HG03469 (cell line): ENCODE measurements at regions not wholly inside any gene's neighbourhood (a gene's known extent, or its start where the extent isn't known, plus 50 kb on each side); places are given as distances from the start of the nearest gene placed in this dataset.

Source experiments
- ATAC-seq: cut with Tn5 transposase; IDR thresholded peaks from one replicate; pipeline ENCODE4 v1.9.1; 2021; ENCODE audit warnings: mild to moderate bottlenecking, moderate library complexity, moderate number of reproducible peaks; ENCODE audit not compliant: unreplicated experiment

DNA sequence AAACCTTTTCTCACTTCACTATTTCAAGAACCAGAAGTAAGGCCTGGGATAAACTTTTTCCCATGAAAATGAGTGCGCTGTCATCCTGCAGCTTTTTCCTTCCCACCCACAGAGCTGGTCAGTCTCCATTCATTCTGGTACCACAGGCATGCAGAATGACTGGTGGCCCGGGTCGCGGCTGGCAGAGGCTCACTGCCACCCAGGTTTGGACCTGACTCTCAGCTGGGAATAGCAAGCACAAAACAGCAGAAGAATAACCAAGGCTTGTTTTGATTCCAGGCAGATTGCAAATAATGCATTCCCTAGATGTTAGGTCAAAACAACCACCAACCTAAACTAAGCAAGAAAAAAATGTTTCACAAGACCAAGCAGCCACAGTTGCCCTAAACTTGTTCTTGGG lies 190.5 kb upstream of the NRP1 start:
- ATAC-seq, result no peak

DNA sequence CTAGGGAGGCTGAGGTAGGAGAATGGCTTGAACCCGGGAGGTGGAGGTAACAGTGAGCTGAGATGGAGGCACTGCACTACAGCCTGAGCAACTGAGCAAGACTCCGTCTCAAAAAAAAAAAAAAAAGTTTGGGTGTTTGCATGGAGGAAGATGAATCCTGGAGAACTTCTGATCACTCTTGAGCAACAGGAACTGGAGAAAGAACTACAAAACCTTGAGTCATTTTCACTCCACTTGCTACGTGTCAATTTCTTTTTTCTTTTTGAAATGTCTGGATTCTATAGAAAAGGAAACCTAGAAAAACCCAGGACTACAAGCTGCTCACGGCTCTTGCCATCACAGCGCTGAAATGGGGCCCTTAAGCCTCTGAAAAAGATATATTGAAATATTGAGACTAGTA lies 189.6 kb upstream of the NRP1 start:
- no peak for ATAC-seq

DNA sequence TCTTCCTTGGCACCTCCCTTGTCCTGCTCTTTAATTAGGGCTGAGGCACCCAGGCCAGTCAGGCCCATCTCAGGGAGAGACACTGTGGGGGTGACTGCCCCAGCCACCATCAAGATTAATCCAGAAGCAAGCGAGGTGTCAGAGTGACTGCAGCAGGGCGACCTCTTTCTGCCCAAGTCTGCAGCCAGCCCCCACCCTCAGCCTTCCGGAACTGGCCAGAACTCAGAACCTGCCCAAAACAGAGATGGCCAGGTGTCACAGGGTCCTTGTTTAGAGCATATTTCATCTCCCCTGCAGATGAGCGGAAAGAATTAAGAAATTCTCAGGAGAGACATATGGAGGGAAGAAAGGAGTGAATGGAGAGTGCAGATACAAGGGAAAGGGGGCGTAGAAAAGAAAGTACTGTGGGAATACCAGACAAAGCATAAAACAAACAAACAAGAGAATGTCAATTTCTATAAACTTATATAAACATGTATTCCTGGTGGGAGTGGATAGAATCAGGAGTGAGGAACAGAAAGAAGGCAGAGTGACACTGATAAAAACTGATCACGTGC lies 188.8 kb upstream of the NRP1 start:
- no peak for ATAC-seq

DNA sequence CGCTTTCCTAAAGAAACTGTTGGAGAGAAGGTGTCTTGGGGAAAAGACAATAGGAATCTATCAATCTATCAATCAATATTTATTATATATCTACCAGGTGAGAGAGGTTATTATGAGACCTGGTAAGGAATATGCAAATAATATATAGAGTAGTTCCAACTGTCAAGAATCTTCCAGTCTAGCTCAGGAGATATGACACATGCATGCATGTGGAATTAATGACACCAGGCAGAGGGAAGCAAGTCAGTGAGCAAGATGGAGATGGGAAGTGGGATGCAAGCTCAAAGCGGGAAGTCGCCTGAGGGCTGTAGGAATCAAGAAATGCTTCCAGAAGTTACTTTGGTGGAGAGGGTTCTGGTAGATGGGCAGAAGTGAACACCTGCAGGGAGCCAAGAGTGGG lies 187.4 kb upstream of the NRP1 start:
- no peak for ATAC-seq

DNA sequence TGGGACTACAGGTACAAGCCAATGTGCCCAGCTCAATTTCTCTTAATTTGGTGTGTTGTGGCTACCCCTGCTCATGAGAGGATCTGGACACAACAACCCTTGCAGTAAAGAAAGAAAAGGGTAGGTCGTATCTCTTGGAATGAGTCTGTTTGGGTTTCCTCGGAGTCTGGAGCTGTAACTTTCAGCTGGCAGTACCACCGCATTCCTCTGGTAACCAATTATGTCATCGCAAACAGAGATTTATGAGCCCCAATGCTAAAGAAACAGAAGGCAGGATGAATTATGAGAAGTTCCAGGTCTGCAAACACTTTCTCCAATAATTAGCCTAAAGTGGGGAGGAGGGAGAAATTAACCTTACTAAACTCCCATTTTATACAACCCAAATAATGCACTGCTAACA lies 186.6 kb upstream of the NRP1 start:
- ATAC-seq, result no peak

DNA sequence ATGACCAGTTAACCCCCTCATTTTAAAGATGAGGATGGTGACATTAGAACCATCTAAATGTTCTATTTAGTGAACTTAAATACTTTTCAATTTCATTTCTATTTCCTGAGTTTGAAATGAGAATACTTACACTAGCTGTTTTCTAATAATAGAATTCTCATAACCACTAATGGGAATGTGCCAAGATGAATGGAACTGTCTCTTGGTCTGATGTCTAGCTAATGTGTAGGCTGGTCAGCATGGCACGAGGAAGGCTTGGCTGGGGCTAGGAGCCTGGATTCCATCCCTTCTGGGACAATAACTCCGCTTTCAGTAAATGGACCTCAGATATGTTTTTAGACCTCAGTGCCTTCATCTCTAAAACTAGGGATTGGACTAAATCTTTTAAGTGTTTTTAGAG lies 185.8 kb upstream of the NRP1 start:
- no peak for ATAC-seq

DNA sequence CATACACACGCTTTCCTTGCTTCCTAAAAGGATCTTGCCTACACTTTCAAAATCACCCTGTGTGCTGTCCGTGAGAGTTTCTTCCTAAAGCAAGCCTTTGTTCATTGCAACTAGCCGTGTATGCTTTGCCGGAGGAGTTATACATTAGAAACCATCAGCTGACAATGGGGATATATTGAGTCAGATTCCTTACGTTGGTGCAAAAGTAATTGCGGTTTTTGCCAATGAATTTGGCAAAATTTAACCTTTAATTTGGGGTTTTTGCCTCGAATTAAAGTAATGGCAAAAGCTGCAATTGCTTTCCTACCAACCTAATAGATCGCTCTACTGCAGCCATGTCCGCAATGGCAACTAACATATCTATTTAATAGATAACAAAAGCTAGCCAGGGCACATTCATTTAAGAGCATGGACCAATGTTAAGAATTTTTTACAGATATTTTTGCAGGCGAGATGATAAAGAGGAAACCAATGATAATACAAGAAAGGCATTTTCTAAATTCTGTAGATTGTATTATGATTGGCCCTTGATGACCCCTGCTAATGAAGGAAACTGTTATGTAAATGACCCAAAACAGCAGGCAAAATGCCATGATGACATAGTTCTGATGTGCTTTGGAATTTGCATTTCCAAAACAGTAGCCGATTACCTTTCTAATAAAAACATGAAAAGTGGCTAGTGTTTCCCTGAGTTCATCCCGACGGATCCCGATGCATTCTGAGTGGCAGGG lies 184.8 kb upstream of the NRP1 start:
- no peak for ATAC-seq

DNA sequence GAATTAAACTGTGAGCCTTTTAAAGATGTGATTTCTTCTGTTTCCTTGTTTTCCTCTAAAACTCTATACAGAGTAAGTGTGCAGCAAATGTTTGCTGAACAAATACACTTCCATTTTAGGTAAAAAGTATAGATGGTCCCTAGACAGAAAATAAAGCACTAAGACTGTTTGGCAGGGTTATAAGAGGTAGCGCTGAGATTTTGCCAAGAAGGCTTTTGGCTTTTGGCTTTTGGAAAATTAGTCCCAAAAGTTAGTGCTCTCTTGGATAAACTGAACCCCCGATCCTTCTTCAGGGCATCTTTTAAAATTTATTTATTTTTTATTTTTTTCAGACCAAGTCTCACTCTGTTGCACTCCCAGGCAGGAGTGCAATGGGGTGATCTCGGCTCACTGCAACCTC lies 175.7 kb upstream of the NRP1 start:
- ATAC-seq, result no peak

DNA sequence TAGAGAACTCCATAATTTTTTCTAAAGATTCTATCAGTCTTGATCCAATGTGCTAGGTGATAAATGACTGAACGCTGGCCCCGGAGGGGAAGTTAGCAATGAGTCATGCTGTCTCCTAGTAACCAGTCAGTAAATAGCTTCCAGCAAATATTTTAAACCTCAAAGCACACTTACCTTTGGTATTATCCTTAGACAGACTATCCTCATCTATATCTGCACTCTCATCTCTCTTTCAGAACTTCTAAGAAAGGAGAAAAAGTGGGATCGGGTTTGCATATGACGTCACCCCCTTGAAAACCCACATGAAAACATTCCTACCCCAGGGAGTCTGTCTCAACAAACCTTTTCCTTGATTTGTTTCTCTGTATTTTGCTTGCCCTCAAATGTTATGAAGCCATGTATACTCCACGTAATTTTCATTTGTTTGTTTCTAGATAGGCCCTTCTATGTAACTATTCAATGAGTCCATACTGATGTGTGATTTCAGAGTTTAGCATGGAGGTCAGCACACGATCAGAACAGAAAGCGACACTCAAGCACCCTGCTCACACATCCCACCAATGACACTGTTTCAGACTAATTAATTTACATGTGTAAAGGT lies 174.9 kb upstream of the NRP1 start:
- ATAC-seq, result peak; percentile 69

DNA sequence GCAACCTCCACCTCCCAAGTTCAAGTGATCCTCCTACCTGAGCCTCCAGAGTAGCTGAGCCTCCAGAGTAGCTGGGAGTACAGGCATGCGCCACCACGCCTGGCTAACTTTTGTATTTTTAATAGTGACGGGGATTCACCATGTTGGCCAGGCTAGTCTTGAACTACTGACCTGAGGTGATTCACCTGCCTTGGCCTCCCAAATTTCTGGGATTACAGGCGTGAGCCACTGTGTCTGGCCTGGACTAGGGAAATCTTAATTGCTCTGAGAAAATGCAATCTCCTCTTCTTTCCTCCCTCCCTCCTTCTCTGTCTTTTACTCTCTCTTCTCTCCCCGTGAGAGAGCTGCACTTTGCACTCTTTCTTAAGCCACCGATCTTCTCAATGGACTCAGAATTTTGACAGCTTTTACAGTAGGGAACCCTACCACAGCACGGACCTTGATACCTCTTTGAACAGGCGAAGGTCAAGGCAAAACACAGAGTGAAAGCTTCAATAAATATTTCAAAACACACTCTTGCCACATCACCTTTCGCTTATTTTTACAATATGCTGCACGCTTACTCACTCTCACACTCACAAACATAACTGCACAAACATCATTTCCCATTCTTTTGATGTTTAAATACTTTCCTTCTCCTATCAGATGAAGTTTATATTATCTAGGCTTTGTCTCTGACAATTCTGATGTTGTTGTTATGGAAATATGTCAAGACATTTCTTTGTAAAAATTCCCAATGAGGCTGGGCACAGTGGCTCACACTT lies 173.4 kb upstream of the NRP1 start:
- ATAC-seq, result no peak

DNA sequence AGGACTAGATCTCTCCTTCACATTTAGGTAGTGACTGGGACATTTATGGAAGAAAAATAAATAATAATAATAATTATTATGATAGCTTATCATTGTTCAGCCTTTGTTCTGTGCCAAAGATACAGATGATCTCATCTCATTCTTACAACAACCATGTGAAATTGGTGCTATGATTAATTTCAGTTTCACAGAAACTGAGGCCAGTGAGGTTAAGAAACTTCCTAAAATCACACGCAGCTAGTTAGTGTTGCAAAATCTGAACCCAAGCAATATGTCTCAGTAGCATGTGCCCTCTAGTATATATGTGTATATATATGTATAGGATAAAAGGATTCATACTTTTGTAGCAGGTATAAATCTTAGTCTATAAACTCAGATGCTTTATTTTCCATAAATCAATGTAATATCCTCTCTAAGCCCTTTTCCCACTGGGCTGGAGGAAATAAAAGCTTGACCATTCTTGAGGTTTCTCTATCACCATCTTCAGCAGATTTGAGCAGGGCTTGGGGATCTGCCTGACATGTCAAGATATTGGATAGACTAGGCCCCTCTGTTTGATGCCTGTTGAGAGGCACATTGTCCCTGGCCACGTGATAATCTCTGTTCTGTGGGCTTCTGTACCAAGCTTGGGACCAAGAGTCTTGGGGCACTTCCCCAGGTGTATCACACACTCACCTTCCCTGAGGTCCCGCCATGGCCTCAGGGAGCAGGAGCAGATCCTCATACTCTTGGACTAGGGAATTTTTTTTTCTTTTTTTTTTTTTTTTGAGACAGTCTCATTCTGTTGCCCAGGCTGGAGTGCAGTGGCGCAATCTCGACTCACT lies 172.6 kb upstream of the NRP1 start:
- peak; percentile 50 for ATAC-seq

DNA sequence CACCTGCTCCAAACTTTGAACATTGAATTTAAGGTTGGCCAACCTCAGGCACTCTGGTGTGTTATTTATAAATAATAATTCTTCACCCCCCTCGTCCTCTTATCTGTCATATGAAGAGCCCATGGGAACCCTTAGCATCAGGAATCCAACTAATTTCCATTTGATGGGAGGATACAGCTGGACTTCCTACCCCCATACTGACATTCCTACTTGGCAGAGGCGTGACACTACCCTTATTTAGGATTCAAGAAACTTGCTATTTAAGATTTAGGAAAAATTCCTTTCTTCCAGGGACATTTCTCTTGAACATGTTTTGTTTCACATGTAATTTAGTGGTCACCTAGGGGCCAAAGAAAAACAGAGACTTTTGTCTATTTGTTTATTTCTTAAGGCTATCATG lies 171.9 kb upstream of the NRP1 start:
- ATAC-seq, result no peak

DNA sequence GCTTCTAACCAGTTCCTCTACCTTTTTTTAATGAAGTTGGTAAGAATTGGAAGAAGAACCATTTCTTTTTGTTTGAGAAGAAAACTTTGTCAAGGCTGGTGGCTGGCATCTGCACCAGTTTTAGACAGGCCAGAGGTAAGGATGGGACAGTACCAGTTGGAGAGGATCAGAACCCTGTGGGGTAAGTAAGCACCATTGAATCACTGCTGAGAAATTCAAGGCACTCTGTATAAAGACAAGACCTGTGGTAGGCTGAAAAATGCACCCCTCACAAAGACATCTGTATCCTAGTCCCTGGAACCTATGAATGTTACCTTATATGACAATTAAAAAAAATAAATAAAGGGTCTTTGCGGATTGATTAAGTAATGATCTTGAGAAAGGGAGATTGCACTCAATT lies 166.7 kb upstream of the NRP1 start:
- no peak for ATAC-seq

DNA sequence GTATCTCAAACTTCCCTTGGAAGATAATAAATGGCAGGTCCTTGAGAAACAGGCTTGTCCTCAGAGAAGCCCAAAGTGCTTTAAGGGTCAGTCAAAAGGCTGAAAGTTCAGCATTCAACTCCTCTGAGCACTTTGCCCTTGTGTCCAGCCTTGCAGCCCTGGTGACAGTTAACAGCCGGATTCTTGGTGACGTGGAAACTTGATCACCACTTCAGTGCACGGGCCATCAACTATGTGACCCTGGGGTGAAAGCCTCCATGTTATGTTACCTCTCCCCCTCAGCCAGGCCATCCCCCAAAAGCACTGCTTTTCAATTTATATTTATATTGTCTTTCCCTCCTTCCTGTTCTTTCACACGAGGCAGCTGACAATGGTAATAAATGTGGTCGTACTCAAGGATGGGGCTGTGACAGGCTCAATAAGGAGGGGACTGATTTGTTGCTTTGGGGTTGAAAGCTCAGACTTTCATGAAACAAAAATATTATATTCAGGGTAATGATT lies 164.0 kb upstream of the NRP1 start:
- no peak for ATAC-seq

DNA sequence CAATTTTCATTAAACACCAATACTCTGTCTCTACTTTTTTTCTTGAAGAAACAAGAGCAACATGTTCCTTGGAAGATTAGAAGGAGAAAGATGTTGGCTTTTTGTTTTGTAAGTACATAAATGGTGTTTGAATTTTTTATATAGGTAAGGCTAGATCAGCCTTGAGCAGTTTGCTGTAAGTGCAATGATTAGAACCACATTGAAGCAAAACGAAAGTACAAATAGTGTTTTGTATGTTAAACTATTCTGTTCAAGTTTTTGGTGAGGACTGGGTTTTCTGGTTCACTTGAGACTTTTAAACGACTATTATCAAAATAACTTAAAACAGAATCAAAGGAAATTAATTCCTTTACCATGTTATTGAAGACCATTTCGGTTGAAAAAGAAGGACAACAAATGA lies 162.9 kb upstream of the NRP1 start:
- no peak for ATAC-seq

DNA sequence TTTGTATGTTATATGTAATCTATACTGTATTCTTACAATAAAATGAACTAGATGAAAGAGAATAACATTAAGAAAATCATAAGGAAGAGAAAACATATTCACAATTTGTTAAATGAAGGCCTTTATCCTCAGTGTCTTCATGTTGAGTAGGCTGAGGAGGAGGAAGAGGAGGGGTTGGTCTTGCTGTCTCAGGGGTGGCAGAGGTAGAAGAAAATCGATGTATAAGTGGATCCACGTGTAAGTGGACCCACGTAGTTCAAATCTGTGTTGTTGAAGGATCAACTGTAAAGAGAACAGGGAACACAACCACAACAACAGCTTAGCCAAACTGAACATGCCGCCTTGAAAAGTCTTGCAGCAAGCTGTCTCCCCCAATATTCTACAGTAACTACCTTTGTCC lies 161.6 kb upstream of the NRP1 start:
- ATAC-seq, result no peak

DNA sequence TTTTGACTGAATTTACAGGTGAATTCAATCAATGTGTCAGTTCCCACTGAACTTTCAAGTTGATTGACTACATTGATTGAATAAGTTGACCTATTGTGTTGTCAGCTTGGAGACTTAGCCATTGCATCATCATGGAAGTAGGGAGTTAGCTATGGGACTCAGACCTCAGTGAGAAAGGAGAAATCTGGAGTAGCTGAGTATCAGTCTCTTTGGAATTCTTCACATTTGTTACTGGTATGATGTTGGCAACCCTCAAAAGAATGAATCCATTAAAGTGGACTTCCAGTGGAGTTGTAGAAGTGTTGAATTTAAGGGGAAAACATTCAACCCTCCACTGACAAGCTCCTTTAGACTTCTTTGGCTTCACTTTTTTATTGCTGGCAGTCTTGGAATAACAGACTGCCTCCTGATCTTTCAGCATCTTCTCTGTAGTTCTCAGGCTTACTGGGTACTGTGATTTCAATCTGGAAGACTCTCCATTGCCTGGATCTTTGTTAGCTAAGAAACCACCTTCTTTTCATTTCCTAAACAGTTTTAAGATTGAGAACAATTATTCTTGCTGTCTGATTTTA lies 160.3 kb upstream of the NRP1 start:
- no peak for ATAC-seq

DNA sequence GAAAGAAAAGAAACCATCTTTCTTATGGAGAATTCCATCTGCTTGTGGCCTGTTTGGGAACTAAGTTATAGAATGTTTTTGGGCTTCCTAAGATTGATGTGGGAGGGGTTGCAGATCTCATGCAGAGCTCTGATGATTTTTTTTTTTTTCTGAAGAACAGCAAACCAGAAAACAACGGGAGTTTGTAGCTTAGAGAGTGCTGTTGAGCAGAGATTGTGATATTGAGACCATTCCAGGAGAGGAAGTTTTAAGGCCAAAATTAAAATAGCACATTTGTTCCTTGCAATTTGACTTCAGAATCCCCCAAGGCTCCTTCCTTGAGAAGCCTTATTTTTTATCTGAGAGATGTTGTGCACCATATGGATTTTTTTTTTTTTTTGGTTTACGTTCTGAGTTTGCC lies 159.5 kb upstream of the NRP1 start:
- ATAC-seq, result no peak

DNA sequence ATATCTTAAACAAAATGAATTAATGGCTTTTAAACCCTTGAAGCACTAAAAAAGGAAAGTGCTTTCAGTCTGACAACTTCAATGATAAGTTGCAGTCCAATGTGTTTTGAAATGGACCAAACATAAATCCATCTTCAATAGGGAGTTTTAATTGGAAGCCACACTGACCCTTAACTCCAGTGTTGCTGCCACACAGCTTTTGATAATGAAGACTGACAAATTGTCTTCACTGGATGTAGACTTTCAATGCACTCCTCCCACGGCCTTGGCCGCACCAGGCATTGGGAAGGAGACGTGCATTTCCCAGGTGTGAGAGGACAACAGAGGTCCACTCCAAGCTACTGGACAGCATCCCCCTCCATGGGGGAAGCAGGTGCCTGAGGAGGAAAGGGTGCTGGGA lies 159.0 kb upstream of the NRP1 start:
- no peak for ATAC-seq

DNA sequence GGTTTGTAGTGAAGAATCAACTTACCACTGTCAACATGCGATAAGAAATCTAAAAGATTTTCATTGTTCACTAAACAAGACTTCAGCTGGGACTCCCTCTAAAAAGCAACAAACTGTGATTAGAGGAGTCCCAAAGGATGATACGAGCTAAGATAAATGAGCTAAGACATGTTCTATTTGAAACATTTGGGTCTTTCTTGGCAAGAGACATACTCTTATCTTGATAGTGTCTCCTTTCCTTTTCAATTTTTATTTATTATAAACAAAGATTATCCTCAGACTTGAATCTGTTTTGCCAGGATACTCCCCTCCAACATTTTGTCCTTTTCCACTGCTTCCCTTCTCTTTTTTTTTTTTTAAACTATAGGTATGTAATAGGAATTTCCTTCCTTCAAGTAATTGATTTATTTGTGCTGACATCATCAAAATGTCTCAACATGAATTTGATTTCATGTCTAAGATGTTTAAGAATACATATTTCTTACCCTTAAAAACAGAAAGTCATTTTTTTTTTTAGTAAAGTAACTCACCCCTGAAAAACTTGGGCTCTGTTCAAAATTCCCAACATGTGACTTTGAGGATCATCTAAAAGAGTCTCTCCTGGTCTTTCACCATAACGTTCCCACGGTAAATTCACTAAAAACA lies 158.4 kb upstream of the NRP1 start:
- ATAC-seq, result no peak
